ENCODE measurements at regions not wholly inside any gene's neighbourhood (a gene's known extent, or its start where the extent isn't known, plus 50 kb on each side); places are given as distances from the start of the nearest gene placed in this dataset.

GRCh38 chr13:71054358-71054757 is 812.6 kb downstream of the DACH1 start:
- no peak overlapping the region for H3K9ac ChIP-seq (ENCODE audit: low read depth, low read length, poor library complexity, severe bottlenecking)
- H4K20me1 ChIP-seq (ENCODE audit: insufficient read depth, low read length, poor library complexity, severe bottlenecking), result no peaks in the 10 kb centered on the region
- no peaks in the 10 kb centered on the region for H3K4me1 ChIP-seq (ENCODE audit: insufficient read depth, low read length, poor library complexity, severe bottlenecking)
- no peaks in the 10 kb centered on the region for H3F3A ChIP-seq (ENCODE audit: low read depth)
- H3K9me2 ChIP-seq (replicated peaks; ENCODE audit: low read depth, low read length), result no peaks in the 10 kb centered on the region
- no peaks in the 10 kb centered on the region for H3K27me3 ChIP-seq (ENCODE audit: insufficient read depth, low read length, poor library complexity, severe bottlenecking)
- no peaks in the 10 kb centered on the region for H3K79me2 ChIP-seq (ENCODE audit: insufficient read depth, low read length)
- H3K36me3 ChIP-seq (ENCODE audit: insufficient read depth, low read length), result no peaks in the 10 kb centered on the region
- no peaks in the 10 kb centered on the region for H3K9me3 ChIP-seq (ENCODE audit: insufficient read depth, low read depth, low read length)
- no peak overlapping the region for H3K4me3 ChIP-seq (ENCODE audit: low read length, poor library complexity, severe bottlenecking)
- no peak overlapping the region for H3K4me2 ChIP-seq (ENCODE audit: low read depth, low read length, poor library complexity, severe bottlenecking)
- TF ChIP-seq CTCF (conservative IDR thresholded peaks at IDR 0.05; ENCODE audit: low read length) (no peak), EZH2phosphoT487 (IDR thresholded peaks at IDR 0.05; ENCODE audit: borderline replicate concordance) (no peak)
- H2AFZ ChIP-seq (ENCODE audit: low read length), result no peak overlapping the region

- H3K27me3 ChIP-seq (ENCODE audit: insufficient read depth, low read length, poor library complexity, severe bottlenecking), result no peaks in the 10 kb centered on the region
- TF ChIP-seq CTCF (conservative IDR thresholded peaks at IDR 0.05; ENCODE audit: low read length) (no peak), EZH2phosphoT487 (IDR thresholded peaks at IDR 0.05; ENCODE audit: borderline replicate concordance) (no peak)
- H2AFZ ChIP-seq (ENCODE audit: low read length), result no peak overlapping the region
- H3F3A ChIP-seq (ENCODE audit: low read depth), result no peaks in the 10 kb centered on the region
- no peaks in the 10 kb centered on the region for H4K20me1 ChIP-seq (ENCODE audit: insufficient read depth, low read length, poor library complexity, severe bottlenecking)
- no peaks in the 10 kb centered on the region for H3K79me2 ChIP-seq (ENCODE audit: insufficient read depth, low read length)
- no peak overlapping the region for H3K4me2 ChIP-seq (ENCODE audit: low read depth, low read length, poor library complexity, severe bottlenecking)
- no peak overlapping the region for H3K9ac ChIP-seq (ENCODE audit: low read depth, low read length, poor library complexity, severe bottlenecking)
- H3K4me1 ChIP-seq (ENCODE audit: insufficient read depth, low read length, poor library complexity, severe bottlenecking), result no peaks in the 10 kb centered on the region
- no peaks in the 10 kb centered on the region for H3K9me3 ChIP-seq (ENCODE audit: insufficient read depth, low read depth, low read length)
- H3K36me3 ChIP-seq (ENCODE audit: insufficient read depth, low read length), result no peaks in the 10 kb centered on the region
- no peak overlapping the region for H3K4me3 ChIP-seq (ENCODE audit: low read length, poor library complexity, severe bottlenecking)
- no peaks in the 10 kb centered on the region for H3K9me2 ChIP-seq (replicated peaks; ENCODE audit: low read depth, low read length)
Measured at GRCh38 chr13:71051573-71051972, 815.4 kb downstream of the DACH1 start.

- no peaks in the 10 kb centered on the region for H4K20me1 ChIP-seq (ENCODE audit: insufficient read depth, low read length, poor library complexity, severe bottlenecking)
- no peak overlapping the region for H2AFZ ChIP-seq (ENCODE audit: low read length)
- H3K4me2 ChIP-seq (ENCODE audit: low read depth, low read length, poor library complexity, severe bottlenecking), result no peak overlapping the region
- H3K27me3 ChIP-seq (ENCODE audit: insufficient read depth, low read length, poor library complexity, severe bottlenecking), result no peaks in the 10 kb centered on the region
- TF ChIP-seq EZH2phosphoT487 (IDR thresholded peaks at IDR 0.05; ENCODE audit: borderline replicate concordance), result no peak
- TF ChIP-seq CTCF (conservative IDR thresholded peaks at IDR 0.05; ENCODE audit: low read length), result no peak
- no peaks in the 10 kb centered on the region for H3K4me1 ChIP-seq (ENCODE audit: insufficient read depth, low read length, poor library complexity, severe bottlenecking)
- no peaks in the 10 kb centered on the region for H3K9me3 ChIP-seq (ENCODE audit: insufficient read depth, low read depth, low read length)
- no peaks in the 10 kb centered on the region for H3K79me2 ChIP-seq (ENCODE audit: insufficient read depth, low read length)
- no peak overlapping the region for H3K4me3 ChIP-seq (ENCODE audit: low read length, poor library complexity, severe bottlenecking)
- no peak overlapping the region for H3K9ac ChIP-seq (ENCODE audit: low read depth, low read length, poor library complexity, severe bottlenecking)
- no peaks in the 10 kb centered on the region for H3F3A ChIP-seq (ENCODE audit: low read depth)
- no peaks in the 10 kb centered on the region for H3K9me2 ChIP-seq (replicated peaks; ENCODE audit: low read depth, low read length)
- no peaks in the 10 kb centered on the region for H3K36me3 ChIP-seq (ENCODE audit: insufficient read depth, low read length)
Measured at GRCh38 chr13:71046360-71047079, 820.5 kb downstream of the DACH1 start.

Data from Loucy (cell line).